ENCODE measurements at regions not wholly inside any gene's neighbourhood (a gene's known extent, or its start where the extent isn't known, plus 50 kb on each side); places are given as distances from the start of the nearest gene placed in this dataset.

GRCh38 chr17:79201536-79202227 lies 127.1 kb downstream of the ENGASE start:
- no peak for TF ChIP-seq CTCF (IDR thresholded peaks at IDR 0.05)
- no peak for TF ChIP-seq POLR2A (IDR thresholded peaks at IDR 0.05)

Measured in body of pancreas (tissue), 4 donors.